NCI-H226 (cell line): ENCODE measurements at regions not wholly inside any gene's neighbourhood (a gene's known extent, or its start where the extent isn't known, plus 50 kb on each side); places are given as distances from the start of the nearest gene placed in this dataset.

Experiments
- DNase-seq: peaks from one replicate; pipeline ENCODE4 v3.0.0-alpha.2; 2015

- no peak for DNase-seq
Observed at GRCh38 chr20:60725311-60725906, 526.7 kb upstream of the CDH4 start.

GRCh38 chr20:60727425-60727824, 524.6 kb upstream of the CDH4 start:
- no peak for DNase-seq

GRCh38 chr20:60728705-60729104, 523.4 kb upstream of the CDH4 start:
- DNase-seq: no peak

- no peak for DNase-seq
Observed at GRCh38 chr20:60729135-60729900, 522.7 kb upstream of the CDH4 start.

GRCh38 chr20:60732322-60732721, 519.7 kb upstream of the CDH4 start:
- no peak for DNase-seq

- DNase-seq: no peak
Observed at GRCh38 chr20:60748086-60748485, 504.0 kb upstream of the CDH4 start.

GRCh38 chr20:60749804-60750602, 502.1 kb upstream of the CDH4 start:
- no peak for DNase-seq

- DNase-seq: no peak
Observed at GRCh38 chr20:60750909-60751308, 501.2 kb upstream of the CDH4 start.

GRCh38 chr20:60751826-60752225, 500.2 kb upstream of the CDH4 start:
- DNase-seq: no peak

GRCh38 chr20:60752741-60753420, 499.2 kb upstream of the CDH4 start:
- DNase-seq: no peak

GRCh38 chr20:60754856-60755255, 497.2 kb upstream of the CDH4 start:
- no peak for DNase-seq

GRCh38 chr20:60759651-60760050, 492.4 kb upstream of the CDH4 start:
- DNase-seq: no peak

- no peak for DNase-seq
Observed at GRCh38 chr20:60760256-60761000, 491.6 kb upstream of the CDH4 start.

- DNase-seq: no peak
Observed at GRCh38 chr20:60761056-60761455, 491.0 kb upstream of the CDH4 start.

GRCh38 chr20:60762386-60762785, 489.7 kb upstream of the CDH4 start:
- DNase-seq: no peak

- DNase-seq: no peak
Observed at GRCh38 chr20:60764328-60764727, 487.7 kb upstream of the CDH4 start.

- no peak for DNase-seq
Observed at GRCh38 chr20:60764771-60765170, 487.3 kb upstream of the CDH4 start.

- DNase-seq: no peak
Observed at GRCh38 chr20:60765821-60766403, 486.1 kb upstream of the CDH4 start.

GRCh38 chr20:60768216-60768615, 483.8 kb upstream of the CDH4 start:
- no peak for DNase-seq

- no peak for DNase-seq
Observed at GRCh38 chr20:60780388-60781025, 471.6 kb upstream of the CDH4 start.

- DNase-seq: no peak
Observed at GRCh38 chr20:60782959-60783625, 469.0 kb upstream of the CDH4 start.
